ENCODE measurements at regions not wholly inside any gene's neighbourhood (a gene's known extent, or its start where the extent isn't known, plus 50 kb on each side); places are given as distances from the start of the nearest gene placed in this dataset.

DNA sequence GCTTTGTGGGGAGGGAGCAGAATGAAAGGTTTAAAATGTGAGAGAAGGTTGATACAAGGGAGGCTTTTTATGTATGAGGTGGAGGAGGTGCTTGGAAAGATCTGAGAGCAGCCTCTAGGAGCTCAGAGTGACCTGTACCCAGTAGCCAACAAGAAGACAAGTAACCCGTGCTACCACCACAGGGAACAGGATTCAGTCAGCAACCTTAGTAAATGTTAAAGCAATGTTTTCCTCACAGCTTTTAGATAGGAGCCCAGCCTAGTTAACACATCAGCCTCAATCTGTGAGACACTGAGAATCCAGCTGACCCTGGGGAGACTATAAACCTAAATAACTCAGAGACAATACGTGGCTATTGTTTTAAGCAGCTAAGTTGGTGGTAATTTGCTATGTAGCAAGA is 194.9 kb upstream of the NT5C1B start:
- Histone ChIP-seq H3K27ac (no peak overlapping the region), H3K4me3 (no peak overlapping the region), H3K4me1 (no peaks in the 10 kb centered on the region), H3K36me3 (no peaks in the 10 kb centered on the region), H3K27me3 (no peaks in the 10 kb centered on the region), H3K9me3 (peaks cover 0 to 4% (median 0%) of the 10 kb centered on the region in 4 donors)
- ATAC-seq (no peak), DNase-seq (no peak)
- intact Hi-C loops (cut with DNase I): no loop called here
- TF ChIP-seq CTCF (IDR thresholded peaks at IDR 0.05) (no peak), POLR2A (IDR thresholded peaks at IDR 0.05) (no peak)
- 86% methylated on average over 1 of the region's 2 CpGs for whole genome bisulfite sequencing (ENCODE audit: insufficient coverage, low coverage, low lambda C conversion rate, missing lambda C conversion rate)

GRCh38 chr2:18781541-18782280 is 192.3 kb upstream of the NT5C1B start:
- Histone ChIP-seq H3K36me3 (no peaks in the 10 kb centered on the region), H3K9me3 (peaks cover 0 to 4% (median 0%) of the 10 kb centered on the region in 4 donors), H3K27me3 (no peaks in the 10 kb centered on the region), H3K4me1 (no peaks in the 10 kb centered on the region), H3K27ac (no peak overlapping the region), H3K4me3 (no peak overlapping the region)
- intact Hi-C loops (cut with DNase I): no loop called here
- TF ChIP-seq POLR2A (IDR thresholded peaks at IDR 0.05) (no peak), CTCF (IDR thresholded peaks at IDR 0.05) (no peak)
- WGBS (ENCODE audit: insufficient coverage, low coverage, low lambda C conversion rate, missing lambda C conversion rate): 67% methylated on average over 1 of the region's 1 CpG
- DNase-seq: no peak
- peak in 1 of 4 donors; percentile 62 for ATAC-seq

- Histone ChIP-seq H3K36me3 (no peaks in the 10 kb centered on the region), H3K9me3 (no peaks in the 10 kb centered on the region), H3K4me3 (no peak overlapping the region), H3K4me1 (no peaks in the 10 kb centered on the region), H3K27ac (no peak overlapping the region), H3K27me3 (no peaks in the 10 kb centered on the region)
- 44% methylated on average over 2 of the region's 2 CpGs for WGBS (ENCODE audit: insufficient coverage, low coverage, low lambda C conversion rate, missing lambda C conversion rate)
- DNase-seq: no peak
- TF ChIP-seq POLR2A (IDR thresholded peaks at IDR 0.05): no peak
- no peak for TF ChIP-seq CTCF (IDR thresholded peaks at IDR 0.05)
- intact Hi-C loops (cut with DNase I): no loop called here
- ATAC-seq: no peak
Observed at GRCh38 chr2:18777250-18777812, 188.0 kb upstream of the NT5C1B start.

DNA sequence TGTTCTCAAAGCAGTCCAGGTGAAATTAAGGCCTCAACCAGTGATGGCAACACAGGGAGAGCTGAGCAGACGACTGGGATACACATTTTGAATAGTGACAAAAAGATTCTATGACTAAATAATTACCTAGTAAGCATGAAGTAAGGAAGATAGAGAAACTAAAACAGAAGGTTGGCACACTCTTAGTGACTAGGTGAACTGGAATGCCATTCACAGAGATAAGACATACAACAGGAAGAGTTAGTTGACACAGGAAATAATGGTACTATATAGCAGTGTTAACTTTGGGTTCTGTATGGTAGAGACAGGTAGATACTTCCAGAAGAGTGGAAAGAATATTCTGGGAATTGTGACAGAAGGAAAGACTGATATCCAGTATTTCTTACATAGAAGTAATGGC is 181.8 kb upstream of the NT5C1B start:
- Histone ChIP-seq H3K27ac (no peak overlapping the region), H3K4me1 (no peaks in the 10 kb centered on the region), H3K9me3 (no peaks in the 10 kb centered on the region), H3K27me3 (no peaks in the 10 kb centered on the region), H3K36me3 (no peaks in the 10 kb centered on the region), H3K4me3 (no peak overlapping the region)
- DNase-seq (no peak), ATAC-seq (no peak)
- WGBS (ENCODE audit: insufficient coverage, low coverage, low lambda C conversion rate, missing lambda C conversion rate): 58% methylated on average over 1 of the region's 1 CpG
- intact Hi-C loops (cut with DNase I): no loop called here
- no peak for TF ChIP-seq POLR2A (IDR thresholded peaks at IDR 0.05)
- TF ChIP-seq CTCF (IDR thresholded peaks at IDR 0.05): no peak
